IMR-90 (cell line): ENCODE measurements at regions not wholly inside any gene's neighbourhood (a gene's known extent, or its start where the extent isn't known, plus 50 kb on each side); places are given as distances from the start of the nearest gene placed in this dataset.

Experiments used
- ATAC-seq: fragments of 200-7000 bp; cut with Tn5 transposase; 2 replicates; pipeline ENCODE4 v1.9.1; 2020; ENCODE audit warnings: low read depth, mild to moderate bottlenecking, moderate library complexity
- BruUV-seq: library from RNA; stranded (reverse); fragments of 400-500 nt; replicated peaks from 2 replicates; lab custom pipeline; 2021; lab: Mats Ljungman, UMichigan
- CTCF ChIA-PET: fragments of 300-600 bp; formaldehyde crosslinking; extraction: SDS; loops from one replicate; lab custom pipeline; 2021; ENCODE audit warnings: antibody characterized with exemption; lab: Yijun Ruan, JAX
- POLR2A ChIA-PET: fragments of 300-600 bp; sonication (Branson Sonifier 250); formaldehyde crosslinking; loops from one replicate; lab custom pipeline; 2022; ENCODE audit warnings: antibody characterized with exemption; ENCODE audit not compliant: unreplicated experiment; lab: Charles Lee
- DNase-seq: peaks from one replicate; pipeline ENCODE4 v3.0.0; 2013
- H2AFZ ChIP-seq: replicated peaks from 2 replicates; pipeline ENCODE3; 2013; ENCODE audit warnings: low read length, mild to moderate bottlenecking; ENCODE audit not compliant: poor library complexity
- H2AK5ac ChIP-seq: 2 replicates; pipeline ENCODE4 v1.6.1; 2013; ENCODE audit warnings: low read depth, low read length, inconsistent platforms
- H2AK9ac ChIP-seq: replicated peaks from 2 replicates; pipeline ENCODE3; 2013; ENCODE audit warnings: mild to moderate bottlenecking, low read depth, low read length, moderate library complexity; ENCODE audit not compliant: poor library complexity
- H2BK120ac ChIP-seq: 2 replicates; pipeline ENCODE4 v1.6.1; 2013; ENCODE audit warnings: low read depth, low read length, inconsistent platforms
- H2BK15ac ChIP-seq: 3 replicates; pipeline ENCODE4 v1.6.1; 2013; ENCODE audit warnings: low read depth, low read length, inconsistent platforms
- H2BK20ac ChIP-seq: 2 replicates; pipeline ENCODE4 v1.6.1; 2013; ENCODE audit warnings: low read depth, mild to moderate bottlenecking, inconsistent platforms, low read length, moderate library complexity
- H2BK5ac ChIP-seq: 2 replicates; pipeline ENCODE4 v1.6.1; 2013; ENCODE audit warnings: mild to moderate bottlenecking, low read depth, low read length, inconsistent platforms; ENCODE audit not compliant: poor library complexity, severe bottlenecking
- H3K14ac ChIP-seq: replicated peaks from 2 replicates; pipeline ENCODE4 v1.6.1; 2013; ENCODE audit warnings: low read depth, low read length, inconsistent platforms
- H3K18ac ChIP-seq: 2 replicates; pipeline ENCODE4 v1.6.1; 2013; ENCODE audit warnings: low read depth, low read length, control low read depth
- H3K23ac ChIP-seq: 2 replicates; pipeline ENCODE4 v1.6.1; 2013; ENCODE audit warnings: low read depth, low read length, inconsistent platforms
- H3K27ac ChIP-seq: 2 replicates; pipeline ENCODE4 v1.5.1; 2013; ENCODE audit warnings: mild to moderate bottlenecking, control low read depth, low read length; ENCODE audit not compliant: insufficient read depth
- H3K27me3 ChIP-seq: 2 replicates; pipeline ENCODE4 v1.6.1; 2013; ENCODE audit warnings: low read length; ENCODE audit not compliant: control insufficient read depth, insufficient read depth
- H3K36me3 ChIP-seq: 2 replicates; pipeline ENCODE4 v1.6.1; 2013; ENCODE audit warnings: low read length, mixed read lengths; ENCODE audit not compliant: control insufficient read depth, insufficient read depth
- H3K4ac ChIP-seq: 2 replicates; pipeline ENCODE4 v1.6.1; 2013; ENCODE audit warnings: low read depth, low read length, inconsistent platforms
- H3K4me1 ChIP-seq: 2 replicates; pipeline ENCODE4 v1.6.1; 2013; ENCODE audit warnings: low read length, mixed read lengths; ENCODE audit not compliant: control insufficient read depth, insufficient read depth
- H3K4me2 ChIP-seq: 2 replicates; pipeline ENCODE4 v1.6.1; 2013; ENCODE audit warnings: low read depth, mild to moderate bottlenecking, control low read depth, low read length, moderate library complexity
- H3K4me3 ChIP-seq: 2 replicates; pipeline ENCODE4 v1.5.1; 2013; ENCODE audit warnings: low read depth, mild to moderate bottlenecking, control low read depth, low read length, moderate library complexity; ENCODE audit not compliant: insufficient read depth
- H3K56ac ChIP-seq: 2 replicates; pipeline ENCODE4 v1.6.1; 2013; ENCODE audit warnings: low read length, inconsistent platforms; ENCODE audit not compliant: insufficient read depth; ENCODE audit errors: extremely low read depth
- H3K79me1 ChIP-seq, 2 experiments: 2 replicates each; pipeline ENCODE4 v1.6.1; 2013; ENCODE audit warnings: low read length in 2 of 2, inconsistent platforms in 1 of 2, low read depth in 1 of 2
- H3K9ac ChIP-seq: 2 replicates; pipeline ENCODE4 v1.6.1; 2013; ENCODE audit warnings: low read depth, low read length, control low read depth
- H3K9me1 ChIP-seq: 2 replicates; pipeline ENCODE4 v1.6.1; 2013; ENCODE audit warnings: low read length, inconsistent platforms; ENCODE audit not compliant: insufficient read depth
- H3K9me3 ChIP-seq: 2 replicates; pipeline ENCODE4 v1.6.1; 2013; ENCODE audit warnings: low read length; ENCODE audit not compliant: control insufficient read depth, insufficient read depth
- H4K20me1 ChIP-seq: 2 replicates; pipeline ENCODE4 v1.6.1; 2013; ENCODE audit warnings: low read length, inconsistent platforms; ENCODE audit not compliant: insufficient read depth
- H4K5ac ChIP-seq: 2 replicates; pipeline ENCODE4 v1.6.1; 2013; ENCODE audit warnings: mild to moderate bottlenecking, low read depth, low read length, control low read depth
- H4K8ac ChIP-seq, 2 experiments: 2 replicates each; pipeline ENCODE4 v1.6.1; 2013; ENCODE audit warnings: low read depth in 2 of 2, low read length in 2 of 2, control low read depth in 1 of 2, inconsistent platforms in 1 of 2
- H4K91ac ChIP-seq: 2 replicates; pipeline ENCODE4 v1.6.1; 2013; ENCODE audit warnings: low read depth, low read length, inconsistent platforms; ENCODE audit not compliant: insufficient read depth
- CEBPB ChIP-seq: IDR thresholded peaks from 2 replicates; pipeline ENCODE4 v1.6.1; 2012; ENCODE audit warnings: low read depth, low read length, improper control_type of control experiment
- FOS ChIP-seq: fragments of 150-350 bp; IDR thresholded peaks from 2 replicates; pipeline ENCODE4 v1.6.1; 2016; ENCODE audit warnings: low read depth, low read length
- SMC3 ChIP-seq: fragments of 150-350 bp; IDR thresholded peaks from 2 replicates; pipeline ENCODE4 v1.6.1; 2016; ENCODE audit warnings: low read depth, mild to moderate bottlenecking, antibody characterized with exemption, low read length, moderate library complexity
- WGBS, 2 experiments: methylation state at CpG; one replicate each; pipeline versions ENCODE4 v1.1.5 to v1.1.7; 2013; ENCODE audit warnings: missing lambda C conversion rate in 2 of 2; ENCODE audit not compliant: insufficient read length in 1 of 2; ENCODE audit errors: extremely low coverage in 2 of 2; 5-methylcytosine and 5-hydroxymethylcytosine counted together
- dilution Hi-C: fragments of 300-500 bp; cut with HindIII; formaldehyde crosslinking; loops from one replicate; pipeline ENCODE4 v1.14.3; 2018; ENCODE audit warnings: low sequenced_read_pairs; ENCODE audit not compliant: unreplicated experiment
- in situ Hi-C: fragments of 300-500 bp; cut with MboI; formaldehyde crosslinking; loops from 3 replicates; pipeline ENCODE4 v1.14.3; 2019; ENCODE audit warnings: low sequenced_read_pairs, inconsistent platforms, mixed read lengths
- intact Hi-C: fragments of 100-400 bp; cut with micrococcal nuclease; formaldehyde crosslinking; loops from 2 replicates; pipeline ENCODE4 v1.10.0; 2022

- ATAC-seq = no peak
- dilution Hi-C loops = no loop called here
Observed at GRCh38 chr20:18983796-18984195, 170.2 kb downstream of the SCP2D1 start.

More at GRCh38 chr20:18983796-18984195, 170.2 kb downstream of the SCP2D1 start:
- no peak overlapping the region for H3K18ac ChIP-seq
- H3K9me3 ChIP-seq = peaks cover 35% of the 10 kb centered on the region
- H4K8ac ChIP-seq = no peak overlapping the region
- H3K27ac ChIP-seq = no peak overlapping the region
- H3K4me3 ChIP-seq = no peak overlapping the region
- H2BK5ac ChIP-seq = no peak overlapping the region
- in situ Hi-C loops = no loop called here
- no peak overlapping the region for H2AFZ ChIP-seq
- no peak overlapping the region for H2BK120ac ChIP-seq
- no peak overlapping the region for H2AK9ac ChIP-seq
- POLR2A ChIA-PET = no interaction called here
- no peak overlapping the region for H4K91ac ChIP-seq
- no peaks in the 10 kb centered on the region for H3K36me3 ChIP-seq
- H3K56ac ChIP-seq = no peak overlapping the region
- intact Hi-C loops = no loop called here
- H2BK15ac ChIP-seq = no peak overlapping the region
- H2BK20ac ChIP-seq = no peak overlapping the region
- no peak overlapping the region for H3K4ac ChIP-seq
- no peaks in the 10 kb centered on the region for H3K4me1 ChIP-seq
- BruUV-seq = no TSS peak
- H3K14ac ChIP-seq = no peak overlapping the region
- TF ChIP-seq SMC3 (no peak), FOS (no peak), CEBPB (no peak)
- H3K23ac ChIP-seq = no peak overlapping the region
- no peaks in the 10 kb centered on the region for H3K27me3 ChIP-seq
- no peak overlapping the region for H2AK5ac ChIP-seq
- H3K9ac ChIP-seq = no peak overlapping the region
- no CpG with 5 or more reads among the region's 5 CpGs for WGBS, 2 experiments
- H3K4me2 ChIP-seq = no peak overlapping the region
- CTCF ChIA-PET = no interaction called here
- no peaks in the 10 kb centered on the region for H3K9me1 ChIP-seq
- DNase-seq = no peak
- no peaks in the 10 kb centered on the region for H4K20me1 ChIP-seq
- no peak overlapping the region for H4K5ac ChIP-seq
- H3K79me1 ChIP-seq = no peaks in the 10 kb centered on the region
